HG03439 (cell line): ENCODE measurements at regions not wholly inside any gene's neighbourhood (a gene's known extent, or its start where the extent isn't known, plus 50 kb on each side); places are given as distances from the start of the nearest gene placed in this dataset.

Experiments used
- ATAC-seq: cut with Tn5 transposase; IDR thresholded peaks from one replicate; pipeline ENCODE4 v1.9.1; 2021; ENCODE audit warnings: mild to moderate bottlenecking, moderate library complexity; ENCODE audit not compliant: unreplicated experiment

- no peak for ATAC-seq
Observed at GRCh38 chr10:43809211-43809930, 160.7 kb upstream of the ZNF32 start.

GRCh38 chr10:43808136-43808535 is 159.5 kb upstream of the ZNF32 start:
- ATAC-seq = no peak

GRCh38 chr10:43806831-43807640 is 158.4 kb upstream of the ZNF32 start:
- ATAC-seq = no peak

- no peak for ATAC-seq
Observed at GRCh38 chr10:43803791-43804190, 155.1 kb upstream of the ZNF32 start.

GRCh38 chr10:43802988-43803696 is 154.5 kb upstream of the ZNF32 start:
- no peak for ATAC-seq

GRCh38 chr10:43801626-43802025 is 152.9 kb upstream of the ZNF32 start:
- ATAC-seq = no peak

- no peak for ATAC-seq
Observed at GRCh38 chr10:43801140-43801539, 152.5 kb upstream of the ZNF32 start.

GRCh38 chr10:43796781-43797180 is 148.1 kb upstream of the ZNF32 start:
- ATAC-seq = no peak

- no peak for ATAC-seq
Observed at GRCh38 chr10:43795639-43796038, 147.0 kb upstream of the ZNF32 start.

- no peak for ATAC-seq
Observed at GRCh38 chr10:43795093-43795492, 146.4 kb upstream of the ZNF32 start.

- ATAC-seq = no peak
Observed at GRCh38 chr10:43794181-43794815, 145.6 kb upstream of the ZNF32 start.

GRCh38 chr10:43793704-43794103 is 145.0 kb upstream of the ZNF32 start:
- no peak for ATAC-seq

GRCh38 chr10:43790147-43790546 is 141.5 kb upstream of the ZNF32 start:
- no peak for ATAC-seq

- no peak for ATAC-seq
Observed at GRCh38 chr10:43785252-43785651, 136.6 kb upstream of the ZNF32 start.

- no peak for ATAC-seq
Observed at GRCh38 chr10:43782814-43783213, 134.1 kb upstream of the ZNF32 start.

- no peak for ATAC-seq
Observed at GRCh38 chr10:43781480-43782361, 133.0 kb upstream of the ZNF32 start.

GRCh38 chr10:43778571-43778970 is 129.9 kb upstream of the ZNF32 start:
- no peak for ATAC-seq

GRCh38 chr10:43775384-43775783 is 126.7 kb upstream of the ZNF32 start:
- ATAC-seq = no peak

- ATAC-seq = no peak
Observed at GRCh38 chr10:43774234-43774769, 125.6 kb upstream of the ZNF32 start.

- ATAC-seq = no peak
Observed at GRCh38 chr10:43773736-43774135, 125.1 kb upstream of the ZNF32 start.
